Endothelial cell of hepatic sinusoid (primary cell): ENCODE measurements at regions not wholly inside any gene's neighbourhood (a gene's known extent, or its start where the extent isn't known, plus 50 kb on each side); places are given as distances from the start of the nearest gene placed in this dataset.
"Not testable (repeated sequence)": the region's sequence is repeated elsewhere in the genome, so short reads cannot be mapped to it uniquely, and the experiment has no call there.

Experiments used
- in situ Hi-C: cut with HindIII; loops from 2 replicates; pipeline ENCODE4 v1.10.0; 2017; ENCODE audit warnings: low sequenced_read_pairs

GRCh38 chr4:123535037-123535748 is 138.6 kb downstream of the SPRY1 start:
- in situ Hi-C loops, result no loop called here

GRCh38 chr4:123536225-123536624 is 139.6 kb downstream of the SPRY1 start:
- in situ Hi-C loops, result no loop called here

GRCh38 chr4:123537906-123538402 is 141.4 kb downstream of the SPRY1 start:
- in situ Hi-C loops, result not testable (repeated sequence)

- in situ Hi-C loops, result no loop called here
Measured at GRCh38 chr4:123545667-123546572, 149.3 kb downstream of the SPRY1 start.

GRCh38 chr4:123546573-123547060 is 150.0 kb downstream of the SPRY1 start:
- in situ Hi-C loops, result no loop called here

- in situ Hi-C loops, result no loop called here
Measured at GRCh38 chr4:123547216-123548165, 150.9 kb downstream of the SPRY1 start.

- in situ Hi-C loops, result no loop called here
Measured at GRCh38 chr4:123553279-123553678, 156.7 kb downstream of the SPRY1 start.

GRCh38 chr4:123553733-123554637 is 157.4 kb downstream of the SPRY1 start:
- in situ Hi-C loops, result no loop called here

- in situ Hi-C loops, result no loop called here
Measured at GRCh38 chr4:123554801-123555232, 158.2 kb downstream of the SPRY1 start.

- in situ Hi-C loops, result no loop called here
Measured at GRCh38 chr4:123555233-123555806, 158.7 kb downstream of the SPRY1 start.

GRCh38 chr4:123555807-123556273 is 159.2 kb downstream of the SPRY1 start:
- in situ Hi-C loops, result no loop called here

- in situ Hi-C loops, result no loop called here
Measured at GRCh38 chr4:123556526-123556925, 159.9 kb downstream of the SPRY1 start.

GRCh38 chr4:123557857-123558536 is 161.4 kb downstream of the SPRY1 start:
- in situ Hi-C loops, result no loop called here

- in situ Hi-C loops, result no loop called here
Measured at GRCh38 chr4:123558865-123559264, 162.3 kb downstream of the SPRY1 start.

GRCh38 chr4:123559955-123560871 is 163.6 kb downstream of the SPRY1 start:
- in situ Hi-C loops, result no loop called here

- in situ Hi-C loops, result no loop called here
Measured at GRCh38 chr4:123561525-123561924, 164.9 kb downstream of the SPRY1 start.

GRCh38 chr4:123562994-123563750 is 166.6 kb downstream of the SPRY1 start:
- in situ Hi-C loops, result no loop called here
